ENCODE measurements at regions not wholly inside any gene's neighbourhood (a gene's known extent, or its start where the extent isn't known, plus 50 kb on each side); places are given as distances from the start of the nearest gene placed in this dataset.
"Not testable (repeated sequence)": the region's sequence is repeated elsewhere in the genome, so short reads cannot be mapped to it uniquely, and the experiment has no call there.

DNA sequence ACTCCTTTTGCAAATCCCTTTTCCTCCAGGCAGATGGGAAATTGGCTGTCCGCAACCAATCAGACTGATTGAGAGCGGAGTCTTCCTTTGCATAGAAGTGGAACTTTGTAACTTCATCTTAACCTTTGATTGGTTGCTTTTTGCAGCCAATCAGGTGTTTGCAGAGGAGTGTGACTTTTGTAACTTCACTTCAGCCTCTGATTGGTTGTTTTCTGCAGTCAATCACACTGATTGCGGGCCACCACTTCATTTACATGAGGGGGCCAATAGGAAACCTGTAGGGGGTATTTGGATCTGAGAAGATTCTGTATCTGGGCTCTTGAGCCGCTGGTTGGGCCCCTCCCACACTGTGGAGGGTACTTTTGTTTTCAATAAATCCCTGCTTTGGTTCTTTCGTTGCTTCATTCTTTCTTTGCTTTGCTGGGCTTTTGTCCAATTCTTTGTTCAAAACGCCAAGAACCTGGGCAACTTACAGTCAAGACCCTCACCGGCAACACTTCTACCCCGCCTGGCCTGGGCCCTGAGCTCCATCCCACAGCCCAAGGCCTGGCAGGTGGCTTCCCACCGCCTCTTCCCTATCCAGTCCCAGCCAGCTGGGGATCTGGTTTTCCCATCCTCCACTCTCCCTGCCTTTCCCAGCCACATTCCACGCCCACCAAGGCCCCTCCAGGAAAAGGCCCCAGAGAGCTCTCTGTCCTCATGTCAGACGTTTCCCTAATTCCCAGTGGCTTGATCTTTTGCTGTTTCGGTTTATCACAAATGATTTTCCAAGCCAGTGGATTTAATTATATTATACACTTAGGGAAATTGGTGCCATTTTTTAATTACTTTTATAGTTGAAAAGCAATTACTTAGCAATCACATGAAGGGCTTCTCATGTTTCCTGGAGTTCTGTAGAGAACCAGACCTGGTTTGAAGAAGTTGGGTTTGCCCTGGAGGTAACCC, 110.2 kb upstream of the STX18 start:
- DNase-seq (ENCODE audit: low read depth): no peak
- no peak overlapping the region for H3K4me3 ChIP-seq (ENCODE audit: low read length)
- TF ChIP-seq, protein P1, sequence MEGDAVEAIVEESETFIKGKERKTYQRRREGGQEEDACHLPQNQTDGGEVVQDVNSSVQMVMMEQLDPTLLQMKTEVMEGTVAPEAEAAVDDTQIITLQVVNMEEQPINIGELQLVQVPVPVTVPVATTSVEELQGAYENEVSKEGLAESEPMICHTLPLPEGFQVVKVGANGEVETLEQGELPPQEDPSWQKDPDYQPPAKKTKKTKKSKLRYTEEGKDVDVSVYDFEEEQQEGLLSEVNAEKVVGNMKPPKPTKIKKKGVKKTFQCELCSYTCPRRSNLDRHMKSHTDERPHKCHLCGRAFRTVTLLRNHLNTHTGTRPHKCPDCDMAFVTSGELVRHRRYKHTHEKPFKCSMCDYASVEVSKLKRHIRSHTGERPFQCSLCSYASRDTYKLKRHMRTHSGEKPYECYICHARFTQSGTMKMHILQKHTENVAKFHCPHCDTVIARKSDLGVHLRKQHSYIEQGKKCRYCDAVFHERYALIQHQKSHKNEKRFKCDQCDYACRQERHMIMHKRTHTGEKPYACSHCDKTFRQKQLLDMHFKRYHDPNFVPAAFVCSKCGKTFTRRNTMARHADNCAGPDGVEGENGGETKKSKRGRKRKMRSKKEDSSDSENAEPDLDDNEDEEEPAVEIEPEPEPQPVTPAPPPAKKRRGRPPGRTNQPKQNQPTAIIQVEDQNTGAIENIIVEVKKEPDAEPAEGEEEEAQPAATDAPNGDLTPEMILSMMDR (IDR thresholded peaks at IDR 0.05; ENCODE audit: insufficient read depth, low read depth, low read length, missing control alignments): no peak

DNA sequence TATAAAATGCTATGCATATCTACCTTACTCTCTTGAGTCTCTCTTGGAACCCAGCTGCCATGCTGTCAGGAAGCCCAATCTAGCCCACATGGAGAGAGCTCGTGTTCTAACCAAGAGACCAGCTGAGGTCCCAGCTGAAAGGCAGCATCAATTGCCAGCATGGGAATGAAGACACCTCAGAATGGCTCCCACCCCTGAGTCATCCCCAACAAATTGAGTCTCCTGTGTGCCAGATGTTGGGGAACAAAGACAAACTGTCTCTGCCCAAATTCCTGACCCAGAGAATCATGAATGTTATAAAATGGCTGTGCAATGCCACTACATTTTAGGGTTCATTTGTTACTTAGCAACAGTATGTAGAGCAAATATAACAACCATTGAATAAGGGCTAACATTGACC, 105.2 kb upstream of the STX18 start:
- TF ChIP-seq, protein P1 (IDR thresholded peaks at IDR 0.05; ENCODE audit: insufficient read depth, low read depth, low read length, missing control alignments): no peak
- DNase-seq (ENCODE audit: low read depth): peak; percentile 10
- no peak overlapping the region for H3K4me3 ChIP-seq (ENCODE audit: low read length)

DNA sequence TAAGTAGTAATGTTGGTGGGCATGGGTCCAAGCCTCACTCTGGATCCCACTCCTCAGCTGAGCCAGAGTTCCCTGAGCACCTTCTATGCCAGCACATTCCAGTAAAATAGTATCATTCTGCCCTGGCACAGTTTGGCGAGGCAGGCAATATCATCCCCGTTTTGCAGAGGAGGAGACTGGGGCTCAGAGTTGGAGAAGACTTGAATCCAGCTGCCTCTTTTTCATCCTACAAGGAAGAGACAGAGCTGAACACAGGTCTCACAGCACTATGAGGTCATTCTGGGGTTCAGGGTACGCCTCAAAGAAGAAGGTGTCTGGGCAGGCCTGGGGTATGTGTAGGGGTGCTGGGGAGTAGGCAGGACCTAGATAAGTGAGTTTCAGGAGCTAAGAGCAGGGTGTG, 103.9 kb upstream of the STX18 start:
- TF ChIP-seq, protein P1 (IDR thresholded peaks at IDR 0.05; ENCODE audit: insufficient read depth, low read depth, low read length, missing control alignments): no peak
- DNase-seq (ENCODE audit: low read depth): peak; percentile 4
- no peak overlapping the region for H3K4me3 ChIP-seq (ENCODE audit: low read length)

DNA sequence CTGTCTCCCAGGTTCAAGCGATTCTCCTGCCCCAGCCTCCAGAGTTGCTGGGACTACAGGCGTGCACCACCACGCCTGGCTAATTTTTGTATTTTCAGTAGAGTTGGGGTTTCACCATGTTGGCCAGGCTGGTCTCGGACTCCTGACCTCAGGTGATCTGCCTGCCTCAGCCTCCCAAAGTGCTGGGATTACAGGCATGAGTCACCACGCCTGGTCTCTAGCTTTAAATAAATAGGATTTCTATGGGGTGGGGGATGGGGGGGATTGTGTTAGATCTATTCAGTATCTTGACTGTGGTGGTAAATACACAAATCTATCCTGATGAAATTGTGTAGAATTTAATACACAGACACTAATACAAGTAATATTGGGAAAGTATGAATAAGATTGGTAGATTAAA, 102.4 kb upstream of the STX18 start:
- DNase-seq (ENCODE audit: low read depth): peak; percentile 27
- not testable (repeated sequence) for H3K4me3 ChIP-seq (ENCODE audit: low read length)

DNA sequence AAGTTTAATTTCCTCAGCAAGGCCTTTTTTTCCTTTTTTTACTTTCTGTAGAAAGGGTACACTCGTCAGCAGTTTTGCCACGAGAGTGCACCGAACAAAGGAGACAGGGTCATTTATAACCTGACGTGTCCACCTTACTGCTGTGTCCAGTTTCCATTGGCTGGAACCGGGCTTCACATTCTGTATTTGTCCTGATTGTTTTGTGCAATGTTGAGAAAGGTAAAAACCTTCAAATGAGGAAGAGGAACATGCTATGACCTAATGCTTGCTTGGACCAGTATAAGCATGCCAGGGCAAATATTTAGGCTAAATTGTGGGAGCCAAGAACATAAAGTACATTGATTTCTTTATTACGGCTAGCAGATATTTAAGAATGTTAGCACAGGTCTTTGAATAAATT, 101.9 kb upstream of the STX18 start:
- H3K4me3 ChIP-seq (ENCODE audit: low read length): not testable (repeated sequence)
- DNase-seq (ENCODE audit: low read depth): peak; percentile 49

DNA sequence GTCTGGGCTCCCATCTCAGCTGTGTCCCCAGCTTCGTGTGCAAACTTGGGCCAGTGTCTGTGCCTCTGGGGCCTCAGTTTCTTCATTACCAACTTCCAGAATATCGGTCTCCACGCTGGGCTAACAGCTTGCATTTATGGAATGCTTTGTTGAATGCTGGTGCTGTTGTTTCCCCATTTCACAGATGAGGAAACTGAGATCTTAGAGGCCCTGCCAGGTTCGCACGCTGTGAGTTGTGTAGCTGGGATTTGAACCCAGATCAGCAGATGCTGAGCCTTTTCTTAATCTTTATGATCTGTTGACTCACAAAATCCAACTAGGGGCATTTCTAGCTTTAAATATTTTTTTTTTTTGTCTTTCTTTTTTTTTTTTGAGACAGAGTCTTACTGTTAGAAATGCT, 101.5 kb upstream of the STX18 start:
- TF ChIP-seq, protein P1 (IDR thresholded peaks at IDR 0.05; ENCODE audit: insufficient read depth, low read depth, low read length, missing control alignments): no peak
- H3K4me3 ChIP-seq (ENCODE audit: low read length): no peak overlapping the region
- DNase-seq (ENCODE audit: low read depth): no peak

DNA sequence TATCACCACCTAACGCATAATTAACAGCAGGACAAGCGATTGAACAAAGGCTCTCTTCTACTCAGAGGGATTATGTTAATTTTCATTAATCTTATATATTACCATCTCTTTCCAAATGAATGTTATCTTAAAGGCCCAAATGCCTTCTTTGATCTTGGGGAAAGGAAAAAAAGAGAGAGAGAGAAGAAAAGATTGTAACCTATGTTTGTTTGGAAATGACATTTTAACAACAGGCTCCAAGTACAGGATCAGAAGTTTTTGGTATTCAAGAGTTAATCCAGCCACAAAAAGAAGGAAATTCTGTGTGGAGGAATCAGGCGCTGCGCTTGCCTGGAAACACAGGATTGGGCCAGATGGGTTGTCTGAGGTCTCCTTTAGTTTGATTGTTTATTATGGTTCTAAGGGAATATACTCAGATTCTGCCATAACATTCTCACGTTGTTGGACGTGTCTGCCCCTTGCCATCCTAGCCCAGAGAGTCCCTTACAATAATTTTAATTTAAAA, 100.7 kb upstream of the STX18 start:
- TF ChIP-seq, protein P1 (IDR thresholded peaks at IDR 0.05; ENCODE audit: insufficient read depth, low read depth, low read length, missing control alignments): no peak
- no peak for DNase-seq (ENCODE audit: low read depth)
- no peak overlapping the region for H3K4me3 ChIP-seq (ENCODE audit: low read length)
